GM12891 (cell line): ENCODE measurements at regions not wholly inside any gene's neighbourhood (a gene's known extent, or its start where the extent isn't known, plus 50 kb on each side); places are given as distances from the start of the nearest gene placed in this dataset.
"Not testable (repeated sequence)": the region's sequence is repeated elsewhere in the genome, so short reads cannot be mapped to it uniquely, and the experiment has no call there.

Source experiments
- DNase-seq: peaks from one replicate; pipeline ENCODE4 v3.0.0; 2011; ENCODE audit warnings: low spot score; ENCODE audit not compliant: insufficient read length
- FAIRE-seq: peaks from 2 replicates; lab custom pipeline; 2011; peaks lifted over from hg19 to GRCh38; lab: Jason Lieb, UNC
- PAX5 ChIP-seq: IDR thresholded peaks from 2 replicates; pipeline ENCODE4 v1.6.1; 2011; ENCODE audit warnings: low read length, moderate library complexity, mild to moderate bottlenecking; ENCODE audit not compliant: insufficient read depth, severe bottlenecking
- POLR2A ChIP-seq: IDR thresholded peaks from 2 replicates; pipeline ENCODE4 v1.6.1; 2011; ENCODE audit warnings: low read depth, low read length, control low read depth
- POLR2AphosphoS5 ChIP-seq: IDR thresholded peaks from 2 replicates; pipeline ENCODE4 v1.6.1; 2011; ENCODE audit warnings: low read depth, low read length, control low read depth
- POU2F2 ChIP-seq: IDR thresholded peaks from 2 replicates; pipeline ENCODE4 v1.6.1; 2011; ENCODE audit warnings: low read depth, mild to moderate bottlenecking, control low read depth, low read length, moderate library complexity
- SPI1 ChIP-seq: IDR thresholded peaks from 2 replicates; pipeline ENCODE4 v1.6.1; 2011; ENCODE audit warnings: low read depth, low read length, control low read depth
- TAF1 ChIP-seq: IDR thresholded peaks from 2 replicates; pipeline ENCODE4 v1.6.1; 2011; ENCODE audit warnings: low read depth, low read length, control low read depth

DNA sequence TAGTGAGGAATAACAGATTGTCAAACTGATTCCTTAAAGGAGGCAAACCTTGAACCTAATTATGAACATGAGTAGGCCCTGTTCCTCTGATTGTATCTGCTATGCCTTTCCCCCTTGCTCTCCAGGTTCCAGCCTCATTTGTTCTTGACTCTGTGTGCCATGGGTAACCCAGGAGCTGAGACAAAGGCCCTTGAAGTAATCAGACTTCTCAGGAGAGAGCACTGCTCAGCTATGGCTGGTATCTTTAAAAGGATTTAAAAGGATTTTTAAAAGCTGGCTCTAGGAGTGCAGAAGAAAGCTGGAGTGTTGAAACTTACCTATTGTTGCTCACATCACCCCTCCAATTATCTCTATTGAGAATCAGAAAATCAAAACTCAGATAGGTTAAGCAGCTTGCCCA is 1565.5 kb upstream of the AGA start:
- DNase-seq (no peak), FAIRE-seq (no peak)
- TF ChIP-seq SPI1: no peak
- TF ChIP-seq POLR2AphosphoS5: no peak
- TF ChIP-seq PAX5: no peak
- TF ChIP-seq POU2F2: no peak
- TF ChIP-seq POLR2A: no peak

DNA sequence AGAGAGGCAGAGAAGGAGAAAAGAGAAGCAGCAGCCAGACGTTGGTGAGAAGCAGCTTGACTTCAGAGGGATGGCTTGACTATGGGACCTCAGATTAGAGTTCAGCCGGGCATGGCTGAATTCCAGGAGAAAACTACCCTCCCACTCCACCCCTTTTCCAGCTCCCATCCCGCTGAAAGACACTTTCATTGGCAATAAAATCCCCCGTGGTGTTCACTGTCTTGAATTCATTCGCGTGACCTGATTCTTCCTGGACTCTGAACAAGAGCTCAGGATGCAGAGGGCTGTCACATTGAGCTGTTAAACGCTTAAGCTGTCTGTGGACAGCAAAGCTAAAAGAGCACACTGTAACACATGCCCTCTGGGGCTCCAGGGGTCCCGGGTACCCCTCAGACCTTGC is 1575.3 kb upstream of the AGA start:
- no peak for TF ChIP-seq POU2F2
- TF ChIP-seq PAX5: no peak
- FAIRE-seq (no peak), DNase-seq (no peak)

DNA sequence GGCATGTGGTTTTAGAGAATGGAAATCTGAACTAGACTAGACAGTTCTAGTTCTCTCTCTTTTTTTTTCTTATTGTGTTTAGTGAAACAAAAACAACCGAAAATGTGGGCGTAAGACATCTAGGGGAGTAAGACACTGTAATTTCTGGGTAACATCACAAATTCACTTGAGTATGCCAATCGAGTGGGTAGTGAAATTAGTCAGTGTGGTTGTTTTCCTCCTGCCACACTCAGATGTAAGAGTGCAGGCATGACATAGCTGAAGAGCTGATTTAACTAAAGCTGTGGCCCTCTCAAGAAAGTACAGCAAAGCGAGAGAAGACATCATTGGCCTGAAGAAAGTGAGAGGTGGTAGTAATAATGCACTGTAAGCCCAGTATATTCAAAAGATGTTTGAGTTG is 1585.3 kb upstream of the AGA start:
- DNase-seq: no peak
- no peak for FAIRE-seq
- TF ChIP-seq POLR2A (no peak), POU2F2 (no peak), TAF1 (no peak), POLR2AphosphoS5 (no peak), PAX5 (no peak), SPI1 (no peak)

DNA sequence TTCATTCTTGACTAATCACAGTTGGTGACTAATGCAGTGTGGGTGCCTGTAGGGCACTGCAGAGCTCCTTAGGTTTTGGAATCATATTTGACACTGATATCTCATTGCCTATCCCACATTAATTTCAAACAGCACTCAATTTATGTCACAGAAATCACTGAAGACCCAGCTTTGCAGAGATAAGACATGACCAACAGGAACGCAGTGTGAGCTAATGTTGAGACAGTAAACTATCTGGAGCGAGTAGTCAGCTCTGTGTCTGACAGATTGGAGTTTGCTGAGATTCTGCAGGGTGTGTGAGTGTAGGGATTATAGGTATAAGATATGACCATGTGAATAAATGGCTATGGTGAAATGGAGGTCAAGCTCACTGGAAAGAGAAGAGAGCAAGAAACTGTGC is 1586.1 kb upstream of the AGA start:
- no peak for TF ChIP-seq TAF1
- no peak for TF ChIP-seq POLR2AphosphoS5
- TF ChIP-seq SPI1: no peak
- no peak for TF ChIP-seq PAX5
- TF ChIP-seq POLR2A: no peak
- no peak for TF ChIP-seq POU2F2
- DNase-seq (no peak), FAIRE-seq (no peak)

DNA sequence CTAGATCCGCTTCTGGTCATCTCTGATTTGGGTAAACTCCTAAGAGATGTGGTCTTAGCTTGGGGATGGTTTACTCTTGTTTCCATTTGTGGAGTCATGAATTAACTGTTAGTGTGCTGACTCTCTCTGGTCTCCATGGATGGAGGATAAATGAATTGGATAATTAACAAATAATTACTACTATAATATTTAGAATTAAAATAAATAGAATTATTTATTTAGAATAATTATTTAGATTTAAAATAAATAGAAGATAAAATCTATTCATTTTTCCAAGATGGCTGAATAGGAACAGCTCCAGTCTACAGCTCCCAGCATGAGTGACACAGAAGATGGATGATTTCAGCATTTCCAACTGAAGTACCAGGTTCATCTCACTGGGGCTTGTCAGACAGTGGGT is 1587.4 kb upstream of the AGA start:
- no peak for DNase-seq
- FAIRE-seq: no peak
- TF ChIP-seq TAF1: no peak
- TF ChIP-seq SPI1: no peak
- TF ChIP-seq POU2F2: no peak
- no peak for TF ChIP-seq PAX5
- no peak for TF ChIP-seq POLR2AphosphoS5
- TF ChIP-seq POLR2A: no peak

DNA sequence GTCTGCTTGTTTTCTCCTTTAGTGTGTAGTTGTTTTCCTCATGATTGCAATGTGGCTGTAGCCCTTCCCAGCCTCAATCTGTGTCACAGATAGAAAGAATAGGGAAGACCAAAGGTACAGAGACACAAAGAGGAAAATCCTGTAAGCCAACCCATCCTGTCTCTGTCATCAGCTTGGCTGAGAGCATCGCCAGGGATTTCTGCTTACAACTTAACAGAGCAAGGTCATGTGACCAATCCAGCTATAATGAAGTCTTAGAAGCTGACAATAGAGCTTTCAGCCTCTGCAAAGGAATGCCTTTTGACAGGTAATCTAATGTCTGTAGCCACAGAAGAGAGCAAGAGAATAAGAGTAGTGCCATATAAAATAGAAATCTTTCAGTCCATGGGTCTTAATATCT is 1598.0 kb upstream of the AGA start:
- no peak for FAIRE-seq
- TF ChIP-seq PAX5 (no peak), POLR2A (no peak), TAF1 (no peak), POU2F2 (no peak), SPI1 (no peak), POLR2AphosphoS5 (no peak)
- DNase-seq: no peak

DNA sequence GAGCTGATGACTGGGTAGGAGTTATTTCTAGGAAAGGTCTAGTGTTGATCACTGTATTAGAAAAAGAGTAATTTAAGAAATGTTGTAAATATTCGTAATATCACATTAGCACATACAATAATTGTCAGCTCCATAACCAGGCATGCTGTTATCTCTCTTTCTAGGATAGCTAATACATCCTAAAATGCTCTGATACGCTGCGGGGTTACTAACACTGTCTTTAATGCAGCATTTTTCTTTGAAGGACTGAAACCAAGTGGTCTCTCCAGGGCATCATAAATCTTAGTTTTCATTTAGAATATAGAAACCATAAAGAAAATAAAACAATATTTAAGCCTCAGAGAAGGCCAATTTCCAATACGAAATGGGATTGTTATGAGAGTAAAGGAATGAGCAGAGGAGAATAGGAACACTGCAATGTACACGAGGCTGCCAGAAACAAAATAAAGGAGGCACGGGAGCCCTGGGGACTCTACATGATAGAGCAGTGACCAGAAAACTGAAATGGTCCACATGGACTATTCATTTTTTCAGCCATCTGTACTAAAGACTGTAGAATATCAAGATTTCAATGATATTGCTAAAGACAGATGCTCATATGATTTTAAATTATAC is 1606.7 kb upstream of the AGA start:
- DNase-seq: no peak
- TF ChIP-seq POLR2AphosphoS5: no peak
- no peak for TF ChIP-seq PAX5
- no peak for TF ChIP-seq TAF1
- no peak for TF ChIP-seq POLR2A
- TF ChIP-seq SPI1: no peak
- no peak for TF ChIP-seq POU2F2
- no peak for FAIRE-seq

DNA sequence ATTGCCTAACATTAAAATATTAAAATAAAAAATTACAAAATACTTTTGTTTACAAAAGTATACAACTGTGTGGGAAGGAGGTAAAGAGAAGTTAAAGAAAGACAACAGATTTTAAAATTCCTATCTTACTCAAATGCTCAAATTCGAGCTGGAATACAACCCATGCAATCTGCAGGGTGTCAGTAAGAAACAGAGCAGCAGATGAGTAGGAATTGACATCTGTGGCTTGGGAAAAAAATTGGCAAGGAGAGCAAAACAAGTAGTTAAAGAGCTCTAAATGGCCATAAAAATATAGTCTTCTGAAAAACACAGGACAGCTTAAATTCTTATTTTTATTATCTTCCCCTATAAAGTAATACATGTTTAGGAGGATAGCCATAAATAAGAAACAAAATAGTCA is 1609.0 kb upstream of the AGA start:
- TF ChIP-seq PAX5 (no peak), SPI1 (no peak)
- no peak for FAIRE-seq

DNA sequence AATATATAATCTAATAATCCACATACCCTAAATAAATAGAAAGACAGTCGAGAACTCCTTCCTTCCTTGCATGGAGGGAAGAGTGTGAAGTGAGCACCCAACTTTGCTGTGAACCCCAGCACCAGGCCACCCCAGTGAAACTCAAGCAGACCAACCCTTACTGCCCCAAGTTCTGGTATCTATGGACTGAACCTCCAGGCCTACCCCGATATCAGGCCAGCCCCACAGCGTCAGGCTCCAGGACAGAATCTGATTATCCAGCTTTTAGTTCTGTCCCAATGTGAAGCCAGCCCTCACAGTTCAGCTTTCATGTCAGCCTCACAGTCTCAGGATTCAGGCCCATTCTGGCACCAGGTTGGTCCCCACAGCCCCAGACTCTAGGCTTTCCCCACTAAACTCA is 1617.2 kb upstream of the AGA start:
- TF ChIP-seq TAF1 (no peak), POU2F2 (no peak), SPI1 (no peak), POLR2AphosphoS5 (no peak), POLR2A (no peak), PAX5 (no peak)
- DNase-seq (no peak), FAIRE-seq (no peak)

More for the DNA sequence above, 1609.0 kb upstream of the AGA start:
- no peak for DNase-seq

DNA sequence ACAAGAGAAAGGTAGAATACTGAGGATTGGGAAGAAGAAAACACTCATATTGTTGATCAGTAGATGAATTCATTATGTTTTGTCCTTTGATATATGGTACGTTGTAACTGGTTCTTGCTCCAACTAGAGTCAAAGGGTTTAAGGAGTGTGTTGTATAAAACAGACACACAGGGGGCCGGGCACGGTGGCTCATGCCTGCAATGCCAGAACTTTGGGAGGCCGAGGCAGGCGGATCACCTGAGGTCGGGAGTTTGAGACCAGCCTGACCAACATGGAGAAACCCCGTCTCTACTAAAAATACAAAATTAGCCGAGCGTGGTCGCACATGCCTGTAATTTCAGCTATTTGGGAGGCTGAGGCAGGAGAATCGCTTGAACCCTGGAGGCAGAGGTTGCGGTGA is 1624.0 kb upstream of the AGA start:
- not testable (repeated sequence) for FAIRE-seq, DNase-seq

DNA sequence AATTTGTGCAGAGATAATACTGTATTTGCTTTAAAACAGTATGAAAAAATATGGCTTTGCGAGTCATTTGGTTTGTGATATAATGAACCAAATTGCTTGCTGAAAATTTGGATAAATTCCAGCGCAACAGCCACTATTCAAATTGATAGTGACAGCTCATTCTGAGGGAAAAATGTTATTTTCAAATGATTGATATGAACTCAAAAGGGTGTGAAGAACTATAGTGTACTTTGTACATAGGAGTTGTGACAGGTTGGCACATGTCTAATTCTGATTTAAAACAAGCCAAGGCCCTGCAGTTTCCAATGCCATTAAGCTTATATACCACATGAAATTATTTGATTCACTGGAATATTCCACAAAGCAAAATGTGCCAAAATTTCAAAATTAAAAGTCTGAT is 1628.9 kb upstream of the AGA start:
- DNase-seq: no peak
- no peak for FAIRE-seq
- TF ChIP-seq TAF1: no peak
- TF ChIP-seq PAX5: no peak
- no peak for TF ChIP-seq POLR2AphosphoS5
- TF ChIP-seq POLR2A: no peak
- TF ChIP-seq SPI1: no peak
- no peak for TF ChIP-seq POU2F2

DNA sequence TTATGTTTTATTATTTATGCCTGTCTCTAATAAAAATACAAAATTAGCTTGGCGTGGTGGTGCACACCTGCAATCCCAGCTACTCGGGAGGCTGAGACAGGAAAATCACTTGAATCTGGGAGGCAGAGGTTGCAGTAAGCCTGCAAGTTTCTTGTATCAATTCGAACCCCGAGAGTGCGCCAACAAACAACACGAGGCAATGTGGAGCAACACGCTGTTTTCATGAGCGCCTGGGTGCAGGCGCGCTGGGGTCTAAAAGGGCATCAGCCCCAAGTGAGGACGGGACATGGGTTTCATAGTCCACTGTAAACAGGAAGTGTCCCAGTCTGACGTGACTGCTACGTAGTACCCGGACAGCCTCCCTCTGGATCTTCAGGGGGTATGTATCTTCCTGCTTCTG is 1634.6 kb upstream of the AGA start:
- TF ChIP-seq TAF1 (no peak), POU2F2 (no peak), POLR2AphosphoS5 (no peak), SPI1 (no peak), PAX5 (no peak), POLR2A (no peak)
- DNase-seq (no peak), FAIRE-seq (no peak)
